ENCODE measurements at regions not wholly inside any gene's neighbourhood (a gene's known extent, or its start where the extent isn't known, plus 50 kb on each side); places are given as distances from the start of the nearest gene placed in this dataset.
"Not testable (repeated sequence)": the region's sequence is repeated elsewhere in the genome, so short reads cannot be mapped to it uniquely, and the experiment has no call there.

DNA sequence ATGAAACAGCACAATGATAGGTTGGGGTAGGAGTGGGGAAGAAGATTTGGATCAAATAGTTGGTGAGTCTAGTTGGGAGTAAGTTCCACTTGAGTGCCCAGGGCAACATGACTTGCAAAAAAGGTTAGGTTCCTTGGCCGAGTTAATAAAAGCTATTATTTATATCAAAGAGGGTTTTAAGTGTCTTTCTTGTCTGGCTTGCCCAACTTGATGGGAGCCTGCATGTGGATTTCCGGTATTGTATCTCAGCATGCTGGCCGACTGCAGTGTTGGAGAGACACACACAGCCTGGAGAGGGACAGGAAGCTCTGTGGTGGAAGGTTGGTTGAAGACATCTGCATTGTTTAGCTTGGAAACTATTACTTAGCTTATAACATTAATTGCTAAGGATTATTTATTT, 449.5 kb upstream of the TBL1XR1 start:
- no peak for DNase-seq

DNA sequence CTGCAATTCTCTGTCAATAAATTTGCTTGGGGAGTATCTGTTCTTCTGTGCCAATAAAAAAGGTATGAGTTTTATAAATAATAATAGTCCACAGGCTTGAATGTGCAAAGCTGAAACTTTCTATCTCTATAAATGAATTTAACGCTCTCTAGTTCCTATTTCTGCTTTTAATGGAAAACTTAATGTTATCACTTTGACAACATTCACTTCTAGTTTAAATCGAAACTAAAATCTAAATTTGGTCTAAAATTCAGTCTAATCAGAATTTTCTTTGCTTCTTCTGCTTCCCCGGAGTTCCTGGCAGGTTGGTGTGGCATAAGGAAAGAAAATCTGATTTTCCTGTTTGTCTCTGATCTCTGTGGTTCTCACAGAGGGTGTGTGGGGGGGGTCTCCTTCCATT, 450.1 kb upstream of the TBL1XR1 start:
- DNase-seq: no peak

GRCh38 chr3:177647876-177648275, 450.6 kb upstream of the TBL1XR1 start:
- no peak for DNase-seq

GRCh38 chr3:177652556-177653291, 455.4 kb upstream of the TBL1XR1 start:
- DNase-seq: no peak

DNA sequence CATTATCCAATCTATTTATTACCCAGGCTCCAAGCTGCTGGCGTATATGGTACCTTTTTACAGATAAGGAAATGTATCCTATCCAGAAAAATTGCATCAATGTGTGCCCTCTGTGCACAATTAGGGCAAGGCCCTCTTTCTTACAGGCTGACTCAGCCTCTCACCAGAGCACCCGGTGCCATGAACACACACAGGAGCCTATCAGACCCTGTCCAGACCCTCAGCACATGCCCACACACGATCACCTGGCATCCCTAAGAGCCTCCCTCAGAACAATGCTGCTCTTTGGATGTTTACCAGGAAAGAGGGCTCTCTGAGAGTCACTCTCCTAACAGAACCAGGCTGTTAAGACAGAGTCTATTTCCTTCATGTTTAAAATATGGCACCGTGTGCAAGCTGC, 460.0 kb upstream of the TBL1XR1 start:
- DNase-seq: no peak

DNA sequence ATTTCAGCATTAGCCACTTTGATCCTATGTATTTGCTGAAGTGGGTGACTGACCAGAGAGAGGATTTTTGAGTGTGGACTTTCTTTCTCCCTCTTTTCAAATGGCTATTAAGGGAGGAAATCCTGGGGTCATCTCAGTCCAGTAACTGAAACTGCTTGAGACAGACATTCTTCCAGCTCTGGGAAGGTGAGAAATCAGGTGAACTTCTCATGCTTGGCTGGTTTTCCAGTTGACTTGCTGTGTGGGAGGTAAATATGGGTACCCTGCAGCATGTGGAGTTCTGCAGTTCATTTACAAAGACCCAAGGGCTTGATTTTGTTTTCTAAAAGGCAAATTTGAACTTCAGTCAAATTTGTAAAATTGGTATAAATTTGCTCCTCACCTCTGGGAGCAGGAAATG, 461.1 kb upstream of the TBL1XR1 start:
- DNase-seq: no peak

GRCh38 chr3:177664380-177665103, 467.3 kb upstream of the TBL1XR1 start:
- DNase-seq: not testable (repeated sequence)

GRCh38 chr3:177665122-177665808, 468.0 kb upstream of the TBL1XR1 start:
- peak; percentile 51 for DNase-seq

- DNase-seq: no peak
Observed at GRCh38 chr3:177672252-177672911, 475.1 kb upstream of the TBL1XR1 start.

DNA sequence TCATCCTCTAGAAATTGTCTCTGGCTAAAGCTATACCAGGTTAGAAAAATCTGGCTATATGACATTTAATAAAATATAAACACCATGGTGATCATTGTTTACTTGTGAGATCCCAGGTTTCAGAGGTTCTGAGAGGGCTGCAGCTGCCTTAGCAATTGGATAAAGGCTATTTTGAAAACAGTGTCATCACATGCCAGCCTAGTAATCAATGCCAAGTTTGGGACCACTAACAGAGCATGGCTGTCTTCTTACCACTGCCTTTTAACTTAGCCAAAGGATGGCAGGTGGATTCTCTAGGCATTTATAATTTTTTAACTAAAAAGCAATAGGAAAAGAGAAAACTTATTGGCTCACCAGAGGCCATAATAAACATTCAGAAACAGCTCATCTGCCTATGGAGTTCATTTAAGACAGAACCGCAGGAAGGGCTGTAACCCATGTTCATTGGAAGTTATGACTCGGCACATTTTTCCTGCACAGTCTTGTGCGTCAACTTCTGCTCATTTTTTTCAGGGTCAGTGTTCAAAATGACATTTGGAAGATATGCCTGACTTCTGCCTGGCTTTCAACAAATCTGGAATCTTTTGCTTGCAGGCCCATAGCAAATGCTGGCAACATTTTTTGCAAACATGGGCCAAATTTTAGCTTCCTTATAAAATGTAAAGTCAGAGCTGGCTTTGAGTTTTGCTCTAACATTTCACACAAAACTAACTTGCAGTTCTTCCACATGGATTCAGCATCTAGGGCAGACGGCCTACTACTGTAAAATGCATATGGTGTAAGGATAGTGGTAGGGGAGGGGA, 476.0 kb upstream of the TBL1XR1 start:
- DNase-seq: peak; percentile 90

GRCh38 chr3:177674186-177674585, 476.9 kb upstream of the TBL1XR1 start:
- DNase-seq: no peak

GRCh38 chr3:177676148-177676547, 478.9 kb upstream of the TBL1XR1 start:
- no peak for DNase-seq

DNA sequence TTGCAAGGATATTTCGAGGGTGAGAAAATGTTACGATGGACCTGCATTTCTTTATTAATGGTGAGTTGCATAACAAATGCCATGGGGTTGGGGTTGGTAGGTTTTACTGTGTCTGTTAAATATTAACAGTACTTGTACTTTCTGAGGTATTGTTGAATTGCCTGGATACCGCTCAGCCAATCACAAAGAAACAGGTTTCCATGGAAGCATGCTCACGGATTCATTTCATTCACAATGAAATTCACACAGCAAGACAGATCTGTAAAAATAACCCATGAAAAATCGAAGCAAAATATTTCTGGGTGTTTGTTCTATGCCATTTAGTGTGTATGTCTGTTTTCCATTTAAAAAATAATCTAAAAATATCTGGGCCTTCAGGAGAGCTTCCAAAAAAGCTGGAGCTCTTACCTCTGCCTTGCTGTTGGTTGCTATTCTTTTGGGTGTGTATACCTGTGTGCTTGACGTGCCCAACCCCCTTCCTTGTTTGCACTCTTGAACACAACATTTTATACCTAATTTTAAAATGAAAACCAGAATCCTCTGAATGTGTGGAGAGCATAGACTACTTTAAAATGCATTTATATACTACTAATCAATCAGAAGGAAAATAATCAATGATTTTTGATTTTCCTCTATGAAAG, 479.8 kb upstream of the TBL1XR1 start:
- no peak for DNase-seq

GRCh38 chr3:177679568-177680471, 482.5 kb upstream of the TBL1XR1 start:
- DNase-seq: peak; percentile 14

DNA sequence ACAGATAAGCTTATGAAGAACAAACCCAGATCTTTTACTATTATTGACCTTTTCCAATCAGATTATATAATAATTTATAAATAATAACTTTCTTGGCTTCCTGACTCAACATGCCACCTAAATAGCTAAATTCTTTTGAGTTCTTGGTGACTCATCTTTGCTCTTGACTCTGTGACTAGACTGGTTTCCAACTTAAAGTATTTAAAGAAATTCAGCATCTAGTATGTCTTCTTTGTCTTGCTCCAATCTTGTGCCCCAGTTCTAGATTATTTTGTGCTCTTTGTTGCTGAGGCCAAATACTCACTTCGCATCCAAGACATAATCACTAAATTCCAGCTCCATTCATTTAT, 483.2 kb upstream of the TBL1XR1 start:
- DNase-seq: peak; percentile 49

DNA sequence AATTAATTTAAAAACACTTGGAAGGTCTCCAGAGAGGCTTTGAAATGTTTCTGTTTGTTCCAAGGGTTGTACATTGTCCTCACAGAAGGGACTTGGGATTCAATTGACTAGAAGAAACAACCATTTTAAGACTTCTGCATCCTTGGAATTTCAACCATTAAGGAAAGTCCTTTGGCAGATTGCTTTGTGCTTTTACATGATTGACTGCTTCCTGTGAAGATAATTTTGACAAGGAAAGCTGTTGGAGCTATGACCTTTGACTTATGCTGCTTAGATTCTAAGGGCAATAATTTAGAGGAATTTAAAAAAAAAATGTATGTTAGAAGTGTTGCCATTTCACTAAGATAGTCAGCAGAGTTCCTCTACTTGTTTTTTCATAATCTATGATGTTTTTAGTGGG, 483.9 kb upstream of the TBL1XR1 start:
- peak; percentile 42 for DNase-seq

GRCh38 chr3:177681852-177682251, 484.6 kb upstream of the TBL1XR1 start:
- no peak for DNase-seq

DNA sequence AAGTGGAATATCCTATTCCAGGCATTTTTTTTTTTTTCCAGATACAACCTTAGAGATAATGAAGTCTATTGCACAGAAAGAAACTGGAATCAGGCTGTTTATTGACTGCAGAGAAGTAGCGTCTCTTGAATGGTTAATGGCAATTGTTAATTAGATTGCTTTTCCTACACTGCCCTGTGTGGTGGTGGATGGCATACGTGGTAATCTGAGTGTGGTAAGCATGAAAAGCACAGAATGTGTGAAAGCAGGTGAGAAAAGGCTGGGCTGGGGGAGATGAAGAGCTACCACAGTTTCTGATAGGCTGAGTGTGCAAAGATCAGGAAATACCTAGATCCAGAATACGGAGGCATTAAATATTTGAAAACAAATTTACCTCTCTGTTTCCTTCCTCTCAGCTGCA, 486.3 kb upstream of the TBL1XR1 start:
- no peak for DNase-seq

DNA sequence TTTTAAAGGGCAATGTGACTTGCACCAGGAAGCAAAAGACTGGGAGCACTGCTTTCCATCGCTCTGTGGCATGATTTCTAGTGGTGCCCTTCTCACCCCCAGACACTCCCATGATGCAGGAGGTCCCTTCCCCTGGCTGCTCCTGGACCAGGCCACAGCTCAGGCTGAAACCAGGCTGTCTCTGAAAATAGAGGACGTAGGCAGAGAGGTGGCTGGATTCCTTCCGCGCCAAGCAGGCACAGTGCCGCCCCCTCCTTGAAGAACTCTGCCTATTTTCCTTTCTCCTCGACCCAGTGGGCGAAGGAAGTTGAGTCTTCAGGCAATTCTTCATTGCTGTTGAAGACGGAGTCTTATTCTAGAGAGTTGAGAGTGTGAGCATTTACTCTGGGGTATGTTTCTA, 489.4 kb upstream of the TBL1XR1 start:
- DNase-seq: no peak

DNA sequence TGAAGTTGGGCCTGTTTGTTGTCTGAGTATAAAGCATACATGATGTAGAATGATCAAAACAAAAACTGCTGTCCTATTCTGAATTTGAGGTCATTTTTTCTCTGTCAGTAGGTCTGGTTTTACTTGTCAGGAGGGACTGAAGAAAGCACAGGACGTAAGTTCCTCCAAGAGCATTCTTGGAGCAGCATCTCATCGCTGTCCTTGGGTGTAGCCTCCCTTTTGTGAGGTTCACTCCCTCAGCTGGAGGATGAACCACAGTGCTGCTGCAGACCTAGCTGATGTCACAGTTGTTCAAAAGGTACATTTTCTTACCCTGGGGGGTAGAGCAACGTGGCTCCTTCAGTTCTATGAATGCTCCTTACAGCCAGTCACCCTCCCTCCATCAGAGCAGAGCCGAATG, 490.0 kb upstream of the TBL1XR1 start:
- DNase-seq: no peak

DNA sequence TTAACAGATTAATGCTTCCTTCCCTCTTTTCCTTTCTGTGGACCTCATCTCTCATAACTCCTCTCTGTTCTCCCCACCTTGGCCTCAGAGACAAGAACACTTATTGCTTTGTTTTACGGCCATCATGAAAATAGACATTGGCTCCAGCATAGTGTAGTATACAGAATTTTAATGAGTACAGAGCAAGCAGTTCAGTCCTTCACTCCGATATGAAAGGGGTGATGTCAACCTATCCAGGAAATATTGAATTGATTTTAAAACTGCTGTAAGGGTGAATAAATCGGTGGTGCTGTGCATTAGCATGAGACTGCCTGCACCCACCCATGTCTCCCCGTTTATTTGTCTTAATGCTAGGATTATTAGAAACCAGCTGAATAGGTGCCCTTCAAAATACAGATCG, 490.9 kb upstream of the TBL1XR1 start:
- no peak for DNase-seq
